Hepatocyte (in vitro differentiated cells): ENCODE measurements at regions not wholly inside any gene's neighbourhood (a gene's known extent, or its start where the extent isn't known, plus 50 kb on each side); places are given as distances from the start of the nearest gene placed in this dataset.
A peak's percentile ranks its signal among the peaks of the same experiment; 100 is the strongest.

Experiments used
- DNase-seq: peaks from one replicate; pipeline ENCODE4 v3.0.0-alpha.2; 2016; ENCODE audit warnings: low spot score
- H2AFZ ChIP-seq: fragments of 200-600 bp; sonication (generic); 2 replicates; pipeline ENCODE4 v1.6.0; 2016; ENCODE audit warnings: antibody characterized with exemption, mild to moderate bottlenecking
- H3K27ac ChIP-seq: fragments of 200-600 bp; sonication (generic); 2 replicates; pipeline ENCODE4 v1.5.1; 2016; ENCODE audit warnings: mild to moderate bottlenecking
- H3K27me3 ChIP-seq: fragments of 200-600 bp; sonication (generic); 2 replicates; pipeline ENCODE4 v1.6.1; 2016
- H3K36me3 ChIP-seq: fragments of 200-600 bp; sonication (generic); replicated peaks from 2 replicates; pipeline ENCODE4 v1.5.1; 2016; ENCODE audit warnings: low read depth; ENCODE audit not compliant: insufficient read depth
- H3K4me1 ChIP-seq: fragments of 200-600 bp; sonication (generic); 2 replicates; pipeline ENCODE4 v1.5.1; 2016; ENCODE audit warnings: mild to moderate bottlenecking, moderate library complexity; ENCODE audit not compliant: insufficient read depth
- H3K4me2 ChIP-seq: fragments of 200-600 bp; sonication (generic); 2 replicates; pipeline ENCODE4 v1.6.0; 2016
- H3K4me3 ChIP-seq: fragments of 200-600 bp; sonication (generic); 2 replicates; pipeline ENCODE4 v1.5.1; 2016; ENCODE audit warnings: mild to moderate bottlenecking
- H3K79me2 ChIP-seq: fragments of 200-600 bp; sonication (generic); 2 replicates; pipeline ENCODE4 v1.6.0; 2017; ENCODE audit warnings: mild to moderate bottlenecking
- H3K9me2 ChIP-seq: fragments of 200-600 bp; sonication (generic); replicated peaks from 2 replicates; pipeline ENCODE4 v1.6.0; 2017; ENCODE audit warnings: mild to moderate bottlenecking; ENCODE audit not compliant: insufficient read depth
- H3K9me3 ChIP-seq: fragments of 200-600 bp; sonication (generic); 2 replicates; pipeline ENCODE4 v1.5.1; 2016; ENCODE audit warnings: low read depth, mild to moderate bottlenecking
- H4K20me1 ChIP-seq: fragments of 200-600 bp; sonication (generic); 2 replicates; pipeline ENCODE4 v1.6.0; 2016; ENCODE audit warnings: mild to moderate bottlenecking; ENCODE audit not compliant: insufficient read depth, poor library complexity, severe bottlenecking
- CTCF ChIP-seq: fragments of 200-600 bp; sonication (generic); IDR thresholded peaks from 2 replicates; pipeline ENCODE4 v1.5.1; 2016; ENCODE audit warnings: antibody characterized with exemption, mild to moderate bottlenecking; ENCODE audit not compliant: poor library complexity
- EZH2 ChIP-seq: fragments of 200-600 bp; sonication (generic); IDR thresholded peaks from 2 replicates; pipeline ENCODE4 v1.6.1; 2016; ENCODE audit warnings: antibody characterized with exemption, mild to moderate bottlenecking, borderline replicate concordance
- EZH2phosphoT487 ChIP-seq: fragments of 200-600 bp; sonication (generic); IDR thresholded peaks from one replicate; pipeline ENCODE4 v1.6.1; 2018; ENCODE audit warnings: antibody characterized with exemption, mild to moderate bottlenecking, low read depth, moderate library complexity; ENCODE audit not compliant: unreplicated experiment, severe bottlenecking
- WGBS: methylation state at CpG from one replicate; pipeline ENCODE4 v1.1.6; 2016; ENCODE audit warnings: low lambda C conversion rate; ENCODE audit errors: missing lambda C conversion rate; 5-methylcytosine and 5-hydroxymethylcytosine counted together

- Histone ChIP-seq H2AFZ (no peak overlapping the region), H3K9me2 (no peaks in the 10 kb centered on the region), H3K9me3 (no peaks in the 10 kb centered on the region), H3K4me2 (no peak overlapping the region), H3K27ac (peak overlapping the region; percentile 33), H3K27me3 (no peaks in the 10 kb centered on the region), H3K79me2 (no peaks in the 10 kb centered on the region), H4K20me1 (no peaks in the 10 kb centered on the region), H3K36me3 (no peaks in the 10 kb centered on the region), H3K4me1 (no peaks in the 10 kb centered on the region), H3K4me3 (no peak overlapping the region)
- no peak for TF ChIP-seq CTCF
- no peak for TF ChIP-seq EZH2phosphoT487
- TF ChIP-seq EZH2, result no peak
- 36% methylated on average over 7 of the region's 7 CpGs for WGBS
- peak; percentile 77 for DNase-seq
Observed at GRCh38 chr10:29784175-29784773, 149.5 kb upstream of the SVIL start.

GRCh38 chr10:29783201-29783947 lies 148.6 kb upstream of the SVIL start:
- H3K79me2 ChIP-seq, result no peaks in the 10 kb centered on the region
- no peak for TF ChIP-seq EZH2
- TF ChIP-seq CTCF, result no peak
- TF ChIP-seq EZH2phosphoT487, result no peak
- no peak overlapping the region for H3K4me3 ChIP-seq
- no peak overlapping the region for H3K4me2 ChIP-seq
- no peaks in the 10 kb centered on the region for H3K27me3 ChIP-seq
- H3K36me3 ChIP-seq, result no peaks in the 10 kb centered on the region
- no peaks in the 10 kb centered on the region for H3K4me1 ChIP-seq
- no peaks in the 10 kb centered on the region for H3K9me3 ChIP-seq
- H2AFZ ChIP-seq, result no peak overlapping the region
- no peaks in the 10 kb centered on the region for H4K20me1 ChIP-seq
- 87% methylated on average over 3 of the region's 3 CpGs for WGBS
- no peak for DNase-seq
- no peaks in the 10 kb centered on the region for H3K9me2 ChIP-seq
- H3K27ac ChIP-seq, result no peak overlapping the region

- H3K4me1 ChIP-seq, result no peaks in the 10 kb centered on the region
- no peak overlapping the region for H3K4me2 ChIP-seq
- no peak overlapping the region for H2AFZ ChIP-seq
- H3K36me3 ChIP-seq, result no peaks in the 10 kb centered on the region
- no peak for TF ChIP-seq EZH2phosphoT487
- TF ChIP-seq EZH2, result no peak
- no peak for TF ChIP-seq CTCF
- no peaks in the 10 kb centered on the region for H4K20me1 ChIP-seq
- no peaks in the 10 kb centered on the region for H3K27me3 ChIP-seq
- H3K9me3 ChIP-seq, result no peaks in the 10 kb centered on the region
- no peaks in the 10 kb centered on the region for H3K79me2 ChIP-seq
- no peak overlapping the region for H3K27ac ChIP-seq
- 85% methylated on average over 3 of the region's 3 CpGs for WGBS
- DNase-seq, result no peak
- H3K4me3 ChIP-seq, result no peak overlapping the region
- H3K9me2 ChIP-seq, result no peaks in the 10 kb centered on the region
Observed at GRCh38 chr10:29780639-29781038, 145.9 kb upstream of the SVIL start.
